NCI-H2227 treated with DMSO at 0.1 percent for 48 hours (cell line): ENCODE measurements at regions not wholly inside any gene's neighbourhood (a gene's known extent, or its start where the extent isn't known, plus 50 kb on each side); places are given as distances from the start of the nearest gene placed in this dataset.

Experiments
- DNase-seq: peaks from one replicate; lab custom pipeline; 2025; lab: John Stamatoyannopoulos, UW

DNA sequence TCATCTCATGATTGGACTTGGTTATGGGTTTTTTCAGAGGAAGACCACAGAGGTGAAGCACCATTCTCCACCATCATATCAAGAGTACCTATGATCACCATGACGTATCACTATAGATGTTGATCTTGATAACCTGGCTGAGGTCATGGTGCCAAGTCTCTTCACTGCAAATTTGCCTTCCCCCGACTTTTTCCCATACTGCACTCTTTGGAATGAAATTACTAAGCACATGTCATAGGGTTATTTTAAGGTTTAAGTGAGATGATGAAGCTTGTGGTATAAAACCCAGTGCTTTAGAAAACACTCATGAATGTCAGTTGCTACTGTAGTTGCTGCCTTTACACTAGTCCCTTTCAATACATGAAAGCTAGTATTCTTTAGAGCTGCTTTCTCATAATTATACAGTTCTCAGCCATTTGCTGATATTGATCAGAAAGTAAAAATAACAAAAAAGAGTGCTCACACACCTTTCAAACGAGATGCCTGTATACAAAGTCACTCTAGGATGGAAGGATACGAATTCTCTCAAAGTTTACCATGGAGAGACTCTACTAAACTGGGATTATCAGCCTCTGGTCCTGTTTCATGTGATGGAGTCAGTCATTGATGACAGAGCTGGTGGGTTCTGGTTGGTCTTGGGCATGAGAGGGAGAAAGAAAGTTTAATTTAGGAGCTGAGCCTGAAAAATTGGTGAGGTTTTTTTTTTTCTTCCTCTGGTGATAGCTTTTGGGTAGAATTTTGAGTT is 228.1 kb downstream of the PRL start:
- no peak for DNase-seq

DNA sequence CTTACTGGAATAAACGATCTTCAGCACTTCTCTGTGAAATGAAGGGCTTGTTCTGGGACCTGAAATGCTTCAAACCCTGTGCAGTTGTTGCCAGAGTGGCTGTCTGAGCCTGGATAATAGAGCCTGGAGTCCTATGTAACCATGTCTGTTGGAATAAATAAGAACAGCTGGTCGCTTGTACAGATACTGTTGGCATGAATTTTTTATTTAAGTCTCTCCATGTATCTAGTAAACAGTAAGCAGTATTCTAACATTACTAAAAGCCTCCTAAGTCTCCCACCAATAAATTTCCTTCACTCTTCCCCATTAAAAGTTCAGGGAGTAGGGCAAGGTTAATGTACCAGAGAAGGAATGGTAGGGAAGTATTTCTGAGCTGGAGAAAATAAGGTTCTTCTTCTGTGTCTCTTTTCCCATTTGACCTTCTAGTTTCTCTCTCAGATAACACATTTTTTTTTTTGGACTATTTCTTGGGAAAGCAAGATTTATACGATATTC is 227.5 kb downstream of the PRL start:
- no peak for DNase-seq

DNA sequence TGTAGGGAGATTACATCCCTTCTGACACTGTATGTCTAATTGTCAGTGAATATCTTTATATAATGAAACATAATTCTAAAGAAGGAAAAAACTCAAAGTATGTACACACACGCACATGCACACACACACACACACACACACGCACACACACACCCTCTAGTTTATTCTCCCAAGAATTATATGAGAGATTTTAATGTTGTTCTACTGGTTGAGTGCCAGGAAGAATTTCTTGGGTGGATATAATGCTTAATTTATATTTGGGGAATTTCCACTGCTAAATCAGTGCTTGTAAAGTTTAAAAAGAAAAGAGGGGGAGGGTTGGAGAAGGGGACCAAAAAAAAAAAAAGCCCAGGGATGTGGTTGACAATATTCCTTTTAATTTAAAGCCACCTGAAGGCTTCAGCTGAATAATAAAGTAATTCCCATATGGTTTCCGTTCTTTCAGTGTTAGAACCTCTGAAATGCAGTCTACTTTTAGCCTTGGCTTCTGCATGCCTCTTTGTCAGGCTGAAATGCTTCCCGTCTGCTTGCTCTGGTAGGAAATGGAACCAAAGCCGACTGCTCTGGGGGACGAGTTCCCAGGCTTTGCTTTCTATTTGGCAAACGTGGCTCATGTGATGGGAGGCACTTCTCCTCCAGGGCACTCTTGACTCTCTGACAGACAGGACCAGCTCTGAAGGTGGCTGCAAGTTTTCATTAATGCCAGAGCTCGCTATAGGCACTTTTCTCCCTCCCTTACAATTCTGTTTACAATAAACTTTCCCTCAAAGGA is 225.4 kb downstream of the PRL start:
- no peak for DNase-seq

DNA sequence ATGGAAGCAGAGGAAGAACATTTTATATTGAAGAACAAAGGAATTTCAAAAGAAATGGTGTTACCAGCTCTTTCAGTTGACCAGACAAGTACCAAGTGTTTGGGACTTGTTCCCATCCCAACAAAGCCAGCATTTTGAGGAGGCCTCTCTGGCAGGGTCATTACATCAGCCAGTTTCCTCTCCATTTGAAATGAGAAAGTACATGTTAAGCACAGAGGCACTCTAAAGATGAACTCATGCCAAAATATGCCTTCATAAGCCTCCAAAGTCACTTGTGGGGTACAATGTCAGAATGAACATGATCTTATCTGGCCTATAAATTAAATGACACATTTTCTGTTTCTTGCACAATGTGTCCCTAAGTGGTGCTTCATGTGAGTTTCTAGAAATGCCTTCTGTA is 223.9 kb downstream of the PRL start:
- DNase-seq: no peak

DNA sequence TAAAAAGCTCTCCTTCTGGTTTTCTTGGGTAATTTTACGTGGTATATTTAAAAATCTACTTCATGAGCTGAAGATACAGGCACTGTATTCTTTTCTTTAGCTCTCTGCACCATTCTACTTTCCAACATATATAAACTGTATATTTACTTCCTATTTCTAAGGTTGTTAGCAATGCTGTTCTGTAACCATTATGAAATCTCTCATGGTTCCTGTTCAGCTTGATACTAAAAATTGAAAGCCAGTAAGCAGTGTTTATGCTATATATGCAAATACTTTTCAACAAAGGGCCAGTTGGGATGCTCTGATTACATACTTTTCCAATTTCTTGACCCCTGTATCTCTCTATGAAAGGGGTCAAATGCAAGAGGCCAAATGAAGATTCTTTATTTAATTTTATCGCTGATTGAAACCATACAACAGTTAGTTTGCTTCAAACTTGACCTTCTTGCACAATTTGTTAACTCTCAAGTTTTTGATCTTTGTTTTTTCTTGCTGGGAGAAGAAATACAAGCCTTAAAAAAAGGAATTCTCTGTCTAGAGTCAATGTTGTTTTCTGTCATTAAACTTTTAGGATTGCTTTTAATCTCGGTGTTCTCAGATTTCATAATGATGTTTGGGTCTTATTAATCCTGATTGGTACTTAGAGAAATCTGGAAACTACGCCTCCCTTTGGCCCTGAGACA is 223.2 kb downstream of the PRL start:
- no peak for DNase-seq

DNA sequence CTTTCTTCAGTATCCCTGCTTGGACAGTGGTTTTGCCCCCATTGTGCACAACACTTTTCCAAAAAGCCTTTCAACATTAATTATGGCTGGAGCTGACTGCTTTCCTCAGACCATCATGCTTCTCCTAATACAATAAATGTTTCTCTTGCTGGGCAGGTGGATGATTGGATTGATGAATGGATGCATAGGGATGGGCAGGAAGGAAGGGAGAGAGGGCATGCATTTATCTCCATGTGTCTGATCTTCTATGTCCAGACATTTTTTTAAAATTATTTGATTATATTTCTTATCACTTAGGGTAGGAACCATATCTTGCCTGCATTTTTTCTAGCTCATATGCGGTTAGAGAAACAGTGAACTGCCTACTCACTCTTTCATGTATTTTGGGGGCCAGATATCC is 218.5 kb downstream of the PRL start:
- DNase-seq: no peak

DNA sequence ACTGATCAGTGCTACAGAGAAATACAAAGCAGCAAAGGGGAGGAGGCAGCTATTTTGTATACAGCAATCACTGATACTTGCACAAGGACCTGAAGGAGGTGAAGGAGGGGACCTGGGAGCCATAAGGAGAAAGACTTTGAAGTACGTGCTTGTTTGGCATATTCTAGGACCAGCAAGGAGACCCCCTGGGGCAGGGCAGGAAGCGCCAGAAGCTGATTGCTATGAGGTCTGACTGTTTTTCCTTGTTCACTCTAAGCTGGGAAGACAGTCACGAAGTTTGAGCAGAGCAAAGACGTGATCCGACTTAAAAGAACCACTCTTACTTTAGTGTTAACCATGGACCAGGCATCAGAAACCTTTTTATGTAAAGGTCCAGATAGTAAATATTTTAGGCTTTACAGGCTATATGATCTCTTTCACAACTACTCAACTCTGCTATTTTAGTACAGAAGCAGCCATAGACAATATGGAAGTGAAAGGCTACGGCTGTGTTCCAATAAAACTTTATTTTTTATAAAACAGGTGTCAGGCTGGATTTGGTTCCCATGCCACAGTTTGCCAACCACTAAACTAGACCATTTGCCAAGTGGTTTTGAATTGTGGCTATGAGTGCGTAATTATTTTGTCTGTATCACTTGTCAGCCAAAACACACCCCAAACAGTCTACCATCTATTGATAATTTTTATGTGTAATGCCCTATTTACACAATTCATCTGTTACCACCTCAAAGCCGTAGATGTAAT is 217.9 kb downstream of the PRL start:
- no peak for DNase-seq

DNA sequence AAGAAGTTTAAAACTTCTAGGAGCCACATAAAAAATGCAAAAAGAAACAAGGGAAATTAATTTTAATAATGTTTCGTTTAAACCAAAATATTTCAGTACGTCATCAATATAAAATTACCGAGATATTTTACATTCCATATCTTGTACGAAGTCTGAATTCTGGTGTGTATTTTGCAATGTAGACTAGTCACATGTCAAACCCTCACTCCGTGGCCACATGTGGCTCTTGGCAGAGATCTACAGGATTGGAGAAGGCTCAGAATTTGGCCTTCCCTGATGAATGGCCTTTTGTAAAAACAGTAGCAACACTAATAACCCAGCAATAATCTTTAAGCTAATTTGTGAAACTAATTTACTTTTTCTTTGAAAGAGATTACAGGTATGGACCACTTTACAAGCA is 217.1 kb downstream of the PRL start:
- DNase-seq: no peak

DNA sequence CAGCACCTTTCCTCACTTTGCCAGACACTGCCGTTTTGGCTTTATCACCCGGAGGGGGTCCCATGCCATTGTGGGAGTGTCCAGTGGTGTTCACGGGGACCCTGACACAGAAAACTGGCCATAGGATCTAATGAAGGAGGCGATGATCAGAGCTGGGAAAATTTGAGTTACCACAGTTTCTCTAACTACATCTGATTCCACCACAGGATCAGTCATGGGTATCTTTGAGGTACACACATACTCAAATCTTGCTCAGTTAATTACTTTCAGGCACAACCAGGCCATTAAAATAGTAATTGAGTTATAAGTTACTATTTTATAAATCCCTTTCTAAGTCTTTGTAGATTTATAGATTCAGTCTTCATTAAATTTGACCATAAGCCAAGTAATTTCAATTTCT is 215.1 kb downstream of the PRL start:
- no peak for DNase-seq

DNA sequence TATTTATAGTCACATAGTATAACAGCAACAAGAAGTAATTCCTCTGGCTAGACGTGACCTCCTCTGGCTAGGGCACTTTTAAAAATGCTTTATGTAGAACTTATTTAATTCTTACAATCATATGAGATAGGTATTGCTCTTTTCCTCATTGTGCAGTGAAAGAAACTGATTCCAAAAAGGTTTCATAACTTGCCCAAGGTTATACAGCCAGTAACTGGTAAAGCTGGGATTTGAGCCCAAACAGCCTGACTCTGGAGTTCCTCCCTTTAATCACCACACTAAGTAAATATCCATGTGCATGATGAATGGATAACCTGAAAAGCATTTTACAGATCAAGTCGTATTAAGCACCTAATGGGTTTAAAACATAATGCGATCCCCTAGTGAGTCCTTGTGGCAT is 214.6 kb downstream of the PRL start:
- DNase-seq: no peak

DNA sequence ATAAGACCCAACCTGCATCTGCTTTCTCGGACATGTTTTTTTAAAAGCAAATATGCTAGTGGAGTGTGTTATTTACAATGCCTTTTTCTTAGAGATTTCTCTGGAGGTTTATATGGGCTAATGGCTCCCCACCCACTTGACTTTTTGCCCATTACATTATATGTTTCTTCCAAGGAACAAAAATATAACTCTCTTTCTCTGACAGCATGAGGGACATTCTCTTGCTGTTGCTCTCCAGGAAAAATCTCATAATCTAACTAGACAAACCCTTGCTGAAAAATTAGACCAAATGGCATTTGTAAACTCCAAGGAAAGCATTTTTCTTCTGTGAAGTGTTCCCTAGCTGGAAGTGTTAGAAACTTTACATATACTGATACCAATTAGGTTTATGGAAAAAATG is 213.7 kb downstream of the PRL start:
- DNase-seq: peak; percentile 42

DNA sequence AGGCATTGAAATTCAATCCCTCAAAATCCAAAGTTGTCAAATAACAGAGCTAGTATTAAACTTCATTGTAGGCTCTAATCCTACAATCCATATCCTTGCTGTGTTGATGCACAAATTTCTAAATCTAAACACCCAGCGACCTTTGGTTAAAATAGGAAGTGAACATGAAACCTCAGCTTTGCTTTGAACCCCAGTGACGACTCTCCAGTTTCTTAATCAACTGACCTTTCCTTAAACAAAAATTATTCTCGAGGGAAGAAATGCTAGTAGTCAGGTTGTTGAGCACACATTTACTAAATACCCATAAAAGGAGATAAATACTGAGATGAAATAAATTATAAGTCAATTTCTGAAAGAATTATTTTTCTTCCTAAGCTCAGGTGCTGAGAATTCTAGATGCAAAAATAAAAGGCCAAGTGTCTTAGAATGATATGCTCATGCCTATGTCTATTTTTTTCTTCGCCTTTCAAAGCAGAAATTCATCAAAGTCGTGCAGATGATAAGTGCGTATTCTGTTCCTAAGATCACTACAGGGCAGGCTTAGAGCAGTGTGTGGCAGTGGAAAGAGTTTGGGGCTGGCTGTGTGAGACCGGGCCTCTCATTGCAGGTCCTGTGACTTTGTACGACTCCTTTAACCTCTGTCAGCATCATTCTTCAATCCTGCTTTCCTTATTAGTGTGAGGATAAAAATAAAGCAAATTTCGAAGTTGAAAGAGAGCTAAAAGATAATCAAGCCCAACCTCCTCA is 208.7 kb downstream of the PRL start:
- DNase-seq: no peak

DNA sequence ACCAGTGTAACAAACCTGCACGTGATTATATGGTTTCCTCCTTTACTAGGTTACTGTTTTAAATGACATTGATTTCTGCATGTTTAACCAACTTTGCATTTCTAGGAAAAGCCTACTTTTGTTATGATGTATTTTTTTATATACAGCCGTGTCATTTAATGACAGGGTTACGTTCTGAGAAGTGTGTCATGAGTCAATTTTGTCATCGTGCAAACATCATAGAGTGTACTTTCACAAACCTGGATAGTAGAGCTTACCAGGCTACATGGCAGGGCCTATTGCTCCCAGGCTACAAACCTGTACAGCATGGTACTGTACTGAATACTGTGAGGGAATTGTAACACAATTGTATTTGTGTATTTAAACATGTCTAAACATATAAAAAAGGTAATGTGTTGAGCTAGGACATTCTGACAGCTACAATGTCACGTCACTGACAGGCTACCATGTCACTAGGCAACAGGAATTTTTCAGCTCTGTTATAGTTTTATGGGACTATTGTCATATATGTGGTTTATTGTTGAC is 205.3 kb downstream of the PRL start:
- DNase-seq: no peak

DNA sequence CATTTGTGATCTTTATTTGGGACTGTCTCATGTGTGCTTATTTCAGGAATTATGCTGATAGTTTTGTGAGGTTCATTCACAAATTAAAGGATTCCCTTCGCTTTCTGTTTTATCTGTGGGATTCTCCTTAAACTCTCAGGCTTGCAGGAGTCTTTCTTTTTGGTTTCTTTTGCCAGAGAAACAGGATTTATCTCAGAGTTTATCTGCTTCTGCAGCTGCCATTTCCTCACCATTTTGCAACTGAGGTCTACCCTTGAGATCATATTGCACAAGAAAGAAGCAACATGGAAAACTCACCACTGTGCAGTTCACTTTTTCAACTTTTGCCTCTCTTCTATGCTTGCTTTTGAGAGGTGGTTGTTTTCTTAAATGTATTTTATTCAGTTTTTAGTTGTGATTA is 201.0 kb downstream of the PRL start:
- no peak for DNase-seq

DNA sequence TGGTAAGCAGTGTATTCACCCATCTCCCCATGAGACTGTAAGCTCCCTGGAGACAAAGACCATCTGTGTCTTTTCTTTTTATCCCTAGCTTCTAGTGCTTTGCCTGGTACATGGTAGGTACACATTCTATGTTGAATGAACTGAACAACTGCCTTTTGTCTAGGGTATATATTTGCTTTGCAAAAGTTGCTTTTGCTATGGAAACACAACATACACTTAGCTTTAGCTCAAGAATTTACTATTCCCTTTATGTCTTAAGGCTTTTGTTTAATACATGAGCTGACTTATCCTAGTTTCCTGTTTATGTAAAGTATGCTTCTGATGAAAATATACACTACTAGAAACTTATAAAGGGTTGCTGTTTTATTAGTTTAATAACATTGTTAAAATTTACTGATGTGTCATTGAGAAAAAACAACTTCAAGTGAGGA is 198.2 kb downstream of the PRL start:
- no peak for DNase-seq

DNA sequence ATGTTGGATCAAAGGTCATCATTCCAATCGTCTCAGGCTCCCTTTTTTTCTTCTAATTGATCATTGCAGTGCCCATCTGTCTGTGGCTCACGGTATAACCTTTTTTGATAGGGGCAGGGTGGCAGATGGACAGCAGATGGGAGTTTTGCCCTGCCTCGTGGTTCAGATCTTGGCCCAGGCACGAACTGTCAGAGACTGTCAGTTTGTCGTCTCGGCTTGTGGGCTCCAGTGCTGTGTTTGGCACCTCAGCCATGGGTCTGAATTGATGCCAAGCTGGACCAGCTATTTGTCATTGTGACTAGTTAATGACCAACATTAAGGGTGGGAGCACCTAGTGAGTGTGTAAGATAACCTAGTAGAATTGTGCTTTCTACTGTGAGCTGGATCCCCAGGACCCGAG is 197.6 kb downstream of the PRL start:
- no peak for DNase-seq

DNA sequence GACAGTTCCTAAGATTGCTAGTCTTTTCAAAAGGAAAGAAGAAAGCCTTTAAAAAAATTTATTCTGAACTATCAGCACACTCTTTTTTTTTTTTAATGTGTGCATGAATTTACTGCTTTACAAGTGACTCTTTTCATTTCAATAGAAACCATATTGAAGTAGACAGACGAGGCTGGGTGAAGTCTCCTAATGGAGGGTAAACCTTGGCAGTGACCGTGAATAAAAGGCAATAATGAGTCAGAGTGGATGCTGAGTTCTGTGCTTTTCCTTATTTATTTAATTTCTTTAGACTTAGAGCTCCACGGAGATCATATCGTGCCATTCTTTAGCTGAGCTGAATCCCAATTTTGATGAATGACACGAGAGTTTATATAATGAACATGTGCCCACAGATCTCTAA is 196.9 kb downstream of the PRL start:
- DNase-seq: no peak

DNA sequence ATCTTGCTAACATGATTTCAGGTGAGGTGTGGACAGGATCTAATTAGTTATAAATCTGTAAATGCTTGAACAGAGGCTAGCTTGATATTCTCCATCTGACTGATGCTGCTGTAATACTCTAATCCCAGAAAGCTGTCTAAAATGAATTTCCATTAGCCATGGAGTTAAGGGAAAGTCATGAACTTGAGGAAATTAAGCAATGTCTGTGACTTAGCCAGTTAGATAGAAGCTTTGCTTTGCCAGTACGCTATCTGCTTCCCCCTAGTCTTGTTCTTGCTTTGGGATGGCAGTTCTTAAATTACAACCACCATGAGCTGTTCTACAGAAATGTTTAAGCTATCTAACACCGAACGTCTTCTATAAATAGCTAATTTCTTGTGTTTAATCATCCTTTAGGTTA is 195.7 kb downstream of the PRL start:
- DNase-seq: no peak

DNA sequence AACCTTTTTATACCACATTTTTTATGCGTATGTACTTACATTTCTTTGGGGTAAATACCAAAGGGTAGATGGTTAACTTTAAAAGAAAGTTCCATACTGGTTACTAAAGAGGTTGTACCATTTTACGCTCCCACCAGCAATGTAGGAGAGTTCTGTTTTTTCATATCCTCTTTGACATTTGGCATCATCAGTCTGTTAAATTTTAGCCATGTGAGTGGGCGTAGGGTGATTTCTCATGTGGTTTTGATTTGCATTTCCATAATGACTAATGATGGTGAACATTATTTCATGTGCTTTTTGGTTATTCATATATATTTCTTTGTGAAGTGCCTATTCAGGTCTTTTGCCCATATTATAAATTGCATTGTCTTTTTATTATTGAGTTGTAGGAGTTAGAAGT is 194.2 kb downstream of the PRL start:
- DNase-seq: no peak

DNA sequence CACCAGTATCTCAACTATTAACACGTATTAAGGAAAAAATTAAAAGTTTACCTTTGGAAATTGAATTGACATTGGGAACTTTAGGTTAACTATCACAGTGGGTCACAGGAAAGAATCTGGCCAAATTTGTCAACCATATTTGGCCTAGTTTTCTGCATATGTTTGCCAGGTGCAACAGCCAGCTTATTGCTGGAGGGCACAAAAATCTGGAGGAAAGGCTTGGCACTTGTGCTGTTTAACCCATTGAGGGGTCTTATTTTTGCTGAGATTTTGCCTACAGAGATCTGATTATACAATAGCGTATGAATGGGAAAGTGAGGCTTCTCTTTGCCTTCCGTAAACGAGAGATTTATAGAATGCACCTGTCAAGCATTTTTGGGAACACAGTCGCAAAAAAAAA is 190.4 kb downstream of the PRL start:
- DNase-seq: no peak

DNA sequence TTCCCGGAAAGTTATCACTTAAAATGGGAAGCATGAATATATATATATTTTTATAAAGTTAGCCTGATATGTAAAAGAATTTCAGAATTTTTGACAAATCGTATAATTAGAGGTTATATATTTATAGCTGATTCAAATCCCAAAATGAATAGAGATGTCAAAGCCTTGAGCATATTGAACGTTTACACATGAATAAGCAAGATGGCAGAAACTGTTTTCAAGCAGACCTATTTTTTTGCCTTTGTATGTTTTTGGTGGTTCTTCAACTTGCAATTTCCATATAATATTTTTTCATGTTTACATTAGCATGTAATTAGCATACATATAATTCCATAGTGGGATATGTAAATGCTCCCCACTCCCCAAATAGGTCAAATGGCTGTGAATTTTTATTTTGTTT is 189.9 kb downstream of the PRL start:
- no peak for DNase-seq
